NOMO-1 treated with DMSO at 0.1 percent for 48 hours (cell line): ENCODE measurements at regions not wholly inside any gene's neighbourhood (a gene's known extent, or its start where the extent isn't known, plus 50 kb on each side); places are given as distances from the start of the nearest gene placed in this dataset.
"Not testable (repeated sequence)": the region's sequence is repeated elsewhere in the genome, so short reads cannot be mapped to it uniquely, and the experiment has no call there.

Experiments
- DNase-seq: peaks from one replicate; lab custom pipeline; 2025; ENCODE audit not compliant: unreplicated experiment; lab: John Stamatoyannopoulos, UW

GRCh38 chr11:109043315-109043714 lies 378.4 kb downstream of the DDX10 start:
- DNase-seq: no peak

GRCh38 chr11:109046284-109046992 lies 375.6 kb upstream of the C11orf87 start:
- DNase-seq: no peak

GRCh38 chr11:109048098-109048497 lies 373.9 kb upstream of the C11orf87 start:
- DNase-seq: no peak

- DNase-seq: no peak
Measured at GRCh38 chr11:109051200-109051599, 370.8 kb upstream of the C11orf87 start.

- no peak for DNase-seq
Measured at GRCh38 chr11:109059402-109059801, 362.6 kb upstream of the C11orf87 start.

GRCh38 chr11:109061394-109061793 lies 360.6 kb upstream of the C11orf87 start:
- DNase-seq: no peak

GRCh38 chr11:109062445-109062844 lies 359.5 kb upstream of the C11orf87 start:
- no peak for DNase-seq

- DNase-seq: no peak
Measured at GRCh38 chr11:109062871-109063270, 359.1 kb upstream of the C11orf87 start.

- DNase-seq: not testable (repeated sequence)
Measured at GRCh38 chr11:109064618-109065311, 357.2 kb upstream of the C11orf87 start.

- DNase-seq: no peak
Measured at GRCh38 chr11:109071262-109071661, 350.7 kb upstream of the C11orf87 start.

GRCh38 chr11:109071712-109072524 lies 350.1 kb upstream of the C11orf87 start:
- no peak for DNase-seq

- DNase-seq: no peak
Measured at GRCh38 chr11:109073032-109073822, 348.8 kb upstream of the C11orf87 start.

- DNase-seq: no peak
Measured at GRCh38 chr11:109075976-109076375, 346.0 kb upstream of the C11orf87 start.

- DNase-seq: no peak
Measured at GRCh38 chr11:109076870-109077269, 345.1 kb upstream of the C11orf87 start.

GRCh38 chr11:109077291-109077920 lies 344.6 kb upstream of the C11orf87 start:
- no peak for DNase-seq

- DNase-seq: no peak
Measured at GRCh38 chr11:109085708-109086373, 336.1 kb upstream of the C11orf87 start.

GRCh38 chr11:109086931-109087330 lies 335.1 kb upstream of the C11orf87 start:
- DNase-seq: no peak

GRCh38 chr11:109088086-109088485 lies 333.9 kb upstream of the C11orf87 start:
- peak; percentile 95 for DNase-seq

GRCh38 chr11:109089144-109089543 lies 332.8 kb upstream of the C11orf87 start:
- DNase-seq: no peak

GRCh38 chr11:109093354-109093753 lies 328.6 kb upstream of the C11orf87 start:
- no peak for DNase-seq
